ENCODE measurements at regions not wholly inside any gene's neighbourhood (a gene's known extent, or its start where the extent isn't known, plus 50 kb on each side); places are given as distances from the start of the nearest gene placed in this dataset.

- Mint-ChIP-seq H3K4me1 (no peaks in the 10 kb centered on the region), H3K27me3 (ENCODE audit: insufficient read depth, low read depth) (no peaks in the 10 kb centered on the region), H3K4me3 (no peak overlapping the region), H3K27ac (no peak overlapping the region), H3K9me3 (peaks cover 4% of the 10 kb centered on the region), H3K36me3 (no peaks in the 10 kb centered on the region)
- Histone ChIP-seq H3K4me2 (no peak overlapping the region), H3K36me3 (no peaks in the 10 kb centered on the region), H3K4me1 (no peaks in the 10 kb centered on the region), H3K27ac (no peak overlapping the region), H3K79me2 (ENCODE audit: low read depth) (no peaks in the 10 kb centered on the region), H3K27me3 (no peaks in the 10 kb centered on the region), H3K9ac (no peak overlapping the region), H2AFZ (replicated peaks) (no peak overlapping the region), H4K20me1 (ENCODE audit: low read depth) (no peaks in the 10 kb centered on the region), H3K9me3 (ENCODE audit: low read depth) (no peaks in the 10 kb centered on the region), H3F3A (ENCODE audit: low read depth) (no peaks in the 10 kb centered on the region), H3K4me3 (no peak overlapping the region)
- TF ChIP-seq EZH2 (IDR thresholded peaks at IDR 0.05) = no peak
- no peak for TF ChIP-seq EZH2phosphoT487 (IDR thresholded peaks at IDR 0.05)
- TF ChIP-seq CTCF (IDR thresholded peaks at IDR 0.05) = no peak
- DNase-seq (ENCODE audit: low spot score) = no peak
Observed at GRCh38 chr6:84489598-84489997, 262.2 kb upstream of the CEP162 start.

GRCh38 chr6:84486526-84486925 is 259.1 kb upstream of the CEP162 start:
- Histone ChIP-seq H3K27ac (no peak overlapping the region), H2AFZ (replicated peaks) (no peak overlapping the region), H3K27me3 (no peaks in the 10 kb centered on the region), H3K79me2 (ENCODE audit: low read depth) (no peaks in the 10 kb centered on the region), H3K9ac (no peak overlapping the region), H3K4me1 (no peaks in the 10 kb centered on the region), H3K36me3 (no peaks in the 10 kb centered on the region), H3F3A (ENCODE audit: low read depth) (no peaks in the 10 kb centered on the region), H4K20me1 (ENCODE audit: low read depth) (no peaks in the 10 kb centered on the region), H3K4me3 (no peak overlapping the region), H3K4me2 (no peak overlapping the region), H3K9me3 (ENCODE audit: low read depth) (no peaks in the 10 kb centered on the region)
- Mint-ChIP-seq H3K27me3 (ENCODE audit: insufficient read depth, low read depth) (no peaks in the 10 kb centered on the region), H3K36me3 (no peaks in the 10 kb centered on the region), H3K4me3 (no peak overlapping the region), H3K9me3 (peaks cover 4% of the 10 kb centered on the region), H3K4me1 (no peaks in the 10 kb centered on the region), H3K27ac (no peak overlapping the region)
- no peak for TF ChIP-seq CTCF (IDR thresholded peaks at IDR 0.05)
- no peak for TF ChIP-seq EZH2phosphoT487 (IDR thresholded peaks at IDR 0.05)
- TF ChIP-seq EZH2 (IDR thresholded peaks at IDR 0.05) = no peak
- DNase-seq (ENCODE audit: low spot score) = no peak

GRCh38 chr6:84469144-84469543 is 241.7 kb upstream of the CEP162 start:
- no peak overlapping the region for H2AFZ ChIP-seq (replicated peaks)
- H3F3A ChIP-seq (ENCODE audit: low read depth) = no peaks in the 10 kb centered on the region
- H4K20me1 ChIP-seq (ENCODE audit: low read depth) = no peaks in the 10 kb centered on the region
- no peak overlapping the region for H3K9ac ChIP-seq
- H3K4me3 ChIP-seq = no peak overlapping the region
- Mint-ChIP-seq H3K4me3 (no peak overlapping the region), H3K4me1 (no peaks in the 10 kb centered on the region), H3K36me3 (no peaks in the 10 kb centered on the region), H3K27me3 (ENCODE audit: insufficient read depth, low read depth) (no peaks in the 10 kb centered on the region), H3K9me3 (peaks cover 2% of the 10 kb centered on the region), H3K27ac (no peak overlapping the region)
- H3K9me3 ChIP-seq (ENCODE audit: low read depth) = no peaks in the 10 kb centered on the region
- H3K79me2 ChIP-seq (ENCODE audit: low read depth) = no peaks in the 10 kb centered on the region
- no peaks in the 10 kb centered on the region for H3K4me1 ChIP-seq
- H3K4me2 ChIP-seq = no peak overlapping the region
- TF ChIP-seq EZH2 (IDR thresholded peaks at IDR 0.05) (no peak), CTCF (IDR thresholded peaks at IDR 0.05) (no peak), EZH2phosphoT487 (IDR thresholded peaks at IDR 0.05) (no peak)
- DNase-seq (ENCODE audit: low spot score) = no peak
- no peaks in the 10 kb centered on the region for H3K36me3 ChIP-seq
- H3K27me3 ChIP-seq = no peaks in the 10 kb centered on the region
- no peak overlapping the region for H3K27ac ChIP-seq

- H3K27me3 ChIP-seq = no peaks in the 10 kb centered on the region
- no peak overlapping the region for H3K9ac ChIP-seq
- DNase-seq (ENCODE audit: low spot score) = no peak
- no peak overlapping the region for H3K27ac ChIP-seq
- H3K4me1 ChIP-seq = no peaks in the 10 kb centered on the region
- no peaks in the 10 kb centered on the region for H3K27me3 Mint-ChIP-seq (ENCODE audit: insufficient read depth, low read depth)
- no peak overlapping the region for H3K4me3 ChIP-seq
- no peaks in the 10 kb centered on the region for H3K36me3 Mint-ChIP-seq
- no peaks in the 10 kb centered on the region for H3K36me3 ChIP-seq
- H4K20me1 ChIP-seq (ENCODE audit: low read depth) = no peaks in the 10 kb centered on the region
- no peaks in the 10 kb centered on the region for H3K9me3 Mint-ChIP-seq
- no peak overlapping the region for H3K4me2 ChIP-seq
- H2AFZ ChIP-seq (replicated peaks) = no peak overlapping the region
- no peaks in the 10 kb centered on the region for H3K79me2 ChIP-seq (ENCODE audit: low read depth)
- no peaks in the 10 kb centered on the region for H3F3A ChIP-seq (ENCODE audit: low read depth)
- no peak overlapping the region for H3K27ac Mint-ChIP-seq
- TF ChIP-seq EZH2 (IDR thresholded peaks at IDR 0.05) = no peak
- no peak for TF ChIP-seq CTCF (IDR thresholded peaks at IDR 0.05)
- TF ChIP-seq EZH2phosphoT487 (IDR thresholded peaks at IDR 0.05) = no peak
- no peak overlapping the region for H3K4me3 Mint-ChIP-seq
- H3K4me1 Mint-ChIP-seq = no peaks in the 10 kb centered on the region
- no peaks in the 10 kb centered on the region for H3K9me3 ChIP-seq (ENCODE audit: low read depth)
Observed at GRCh38 chr6:84467296-84467695, 239.9 kb upstream of the CEP162 start.

Data from neural progenitor cell (in vitro differentiated cells).